HG02973 (cell line): ENCODE measurements at regions not wholly inside any gene's neighbourhood (a gene's known extent, or its start where the extent isn't known, plus 50 kb on each side); places are given as distances from the start of the nearest gene placed in this dataset.

Source experiments
- ATAC-seq: cut with Tn5 transposase; IDR thresholded peaks from one replicate; pipeline ENCODE4 v1.9.1; 2021; ENCODE audit warnings: moderate library complexity; ENCODE audit not compliant: unreplicated experiment

- no peak for ATAC-seq
Observed at GRCh38 chr5:116703941-116704340, 129.3 kb upstream of the SEMA6A start.

- ATAC-seq: no peak
Observed at GRCh38 chr5:116703328-116703727, 128.7 kb upstream of the SEMA6A start.

- ATAC-seq: peak; percentile 59
Observed at GRCh38 chr5:116702776-116703175, 128.2 kb upstream of the SEMA6A start.

- ATAC-seq: no peak
Observed at GRCh38 chr5:116699332-116699731, 124.7 kb upstream of the SEMA6A start.

- ATAC-seq: peak; percentile 95
Observed at GRCh38 chr5:116696366-116696765, 121.7 kb upstream of the SEMA6A start.

DNA sequence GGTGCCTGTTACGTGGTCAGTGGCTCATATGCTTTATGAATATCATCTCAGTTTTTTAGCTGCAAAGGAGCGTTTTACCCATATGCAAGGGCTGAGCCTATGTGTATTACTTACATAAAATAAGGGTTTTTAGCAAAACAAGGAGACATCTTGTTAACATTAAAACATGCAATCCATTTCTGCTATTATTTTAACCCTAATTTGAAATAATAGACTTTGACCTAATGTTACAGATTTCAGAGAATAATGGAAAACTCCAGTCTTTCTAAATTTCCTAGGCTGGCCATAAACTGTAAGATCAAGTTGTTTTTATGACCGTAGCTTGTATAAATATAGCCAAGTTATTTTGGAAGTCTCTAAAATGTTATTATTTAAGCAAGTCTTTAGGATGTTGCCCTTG lies 121.1 kb upstream of the SEMA6A start:
- no peak for ATAC-seq

DNA sequence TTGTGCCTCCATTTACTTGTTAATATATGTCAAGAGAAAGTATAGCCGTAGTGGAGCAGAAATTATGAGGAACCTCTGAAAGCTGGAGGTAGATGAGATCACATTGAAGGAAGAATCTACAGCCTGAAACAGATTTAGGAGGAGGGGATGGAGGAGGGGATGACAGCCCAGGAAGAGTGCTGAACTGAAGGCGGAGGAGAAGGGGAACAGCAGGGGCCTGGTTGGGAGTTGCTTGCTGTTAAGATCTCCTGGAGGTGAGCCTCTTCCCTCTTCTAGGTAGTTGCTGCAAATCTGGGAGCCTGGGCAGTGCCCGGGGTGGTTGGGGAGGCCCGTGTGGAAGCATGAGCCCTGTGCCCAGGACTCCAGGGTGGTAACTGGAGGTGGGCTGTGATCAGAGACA lies 111.8 kb upstream of the SEMA6A start:
- no peak for ATAC-seq

DNA sequence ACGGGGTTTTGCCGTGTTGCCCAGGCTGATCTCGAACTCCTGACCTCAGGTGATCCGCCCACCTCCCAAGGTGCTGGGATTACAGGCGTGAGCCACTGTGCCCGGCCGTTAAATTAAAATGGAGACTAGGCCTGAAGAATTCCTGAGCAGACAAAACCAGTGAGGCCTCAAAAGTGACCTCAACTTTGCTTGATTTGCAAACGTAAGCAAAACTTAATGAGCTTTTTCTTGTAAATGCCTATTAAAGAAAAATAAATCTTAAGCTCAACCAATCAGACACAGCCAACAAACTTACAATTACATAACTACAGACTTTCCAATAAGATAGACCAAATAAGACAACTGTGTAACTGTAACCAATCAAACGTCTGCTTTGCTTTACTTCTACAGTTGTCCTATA lies 111.3 kb upstream of the SEMA6A start:
- ATAC-seq: no peak

- no peak for ATAC-seq
Observed at GRCh38 chr5:116685069-116685468, 110.4 kb upstream of the SEMA6A start.

- peak; percentile 97 for ATAC-seq
Observed at GRCh38 chr5:116681334-116682013, 106.9 kb upstream of the SEMA6A start.

DNA sequence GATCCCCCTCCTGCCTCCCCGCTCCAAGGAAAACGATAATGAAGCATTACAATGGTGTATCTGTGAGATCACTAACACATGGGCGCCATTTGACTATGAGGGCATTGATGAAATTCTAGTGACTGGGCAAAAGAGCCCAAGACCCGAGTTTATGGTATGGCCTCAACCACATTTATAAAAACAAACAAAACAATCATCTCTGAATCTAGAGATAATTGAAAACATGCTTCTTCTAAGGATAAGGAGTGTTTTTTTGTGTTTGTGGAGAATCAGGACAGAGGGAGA lies 100.9 kb upstream of the SEMA6A start:
- ATAC-seq: no peak

GRCh38 chr5:116674881-116675625 lies 100.4 kb upstream of the SEMA6A start:
- ATAC-seq: no peak

DNA sequence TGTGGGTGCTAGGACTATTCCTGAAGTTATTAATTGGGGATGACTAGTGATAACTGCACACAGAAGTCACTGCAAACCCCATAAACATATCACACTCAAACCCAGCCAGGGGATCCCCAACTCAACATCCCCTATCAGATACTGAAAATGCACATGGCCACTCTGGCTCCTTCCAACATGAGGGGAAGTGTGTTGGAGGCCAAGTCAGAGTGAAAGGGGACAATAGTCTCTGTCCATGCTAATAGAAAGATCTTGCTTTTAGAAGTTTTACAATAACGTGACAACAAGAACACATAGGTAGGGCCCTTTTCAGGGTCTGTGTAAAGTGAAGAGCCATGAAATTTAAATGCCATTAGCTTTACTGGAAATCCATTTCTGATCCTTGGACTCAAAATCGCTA lies 98.8 kb upstream of the SEMA6A start:
- ATAC-seq: no peak

- no peak for ATAC-seq
Observed at GRCh38 chr5:116672203-116672602, 97.6 kb upstream of the SEMA6A start.

- peak; percentile 98 for ATAC-seq
Observed at GRCh38 chr5:116671211-116671736, 96.7 kb upstream of the SEMA6A start.

- ATAC-seq: no peak
Observed at GRCh38 chr5:116669261-116670031, 94.8 kb upstream of the SEMA6A start.

- ATAC-seq: no peak
Observed at GRCh38 chr5:116668390-116668789, 93.8 kb upstream of the SEMA6A start.

GRCh38 chr5:116666901-116667300 lies 92.3 kb upstream of the SEMA6A start:
- no peak for ATAC-seq

- no peak for ATAC-seq
Observed at GRCh38 chr5:116664988-116665387, 90.4 kb upstream of the SEMA6A start.

DNA sequence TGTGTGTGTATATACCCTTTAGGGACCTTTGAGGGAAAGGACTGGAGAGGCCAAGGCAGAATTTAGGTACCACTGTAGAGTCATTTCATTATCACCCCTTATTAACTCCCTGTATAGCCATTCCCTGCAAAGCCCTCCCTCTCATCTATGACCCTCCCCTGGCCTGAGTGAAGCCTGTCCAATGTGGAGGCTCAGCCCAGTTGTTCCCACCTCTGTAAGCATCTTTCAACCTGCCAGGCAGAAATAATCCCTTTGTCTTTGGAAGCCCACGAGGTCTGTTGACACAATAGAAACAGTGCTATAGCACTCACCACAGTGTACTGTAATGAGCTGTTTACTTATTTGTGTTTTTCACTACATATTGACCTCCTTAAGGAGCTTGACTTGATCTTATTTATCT lies 88.5 kb upstream of the SEMA6A start:
- no peak for ATAC-seq

DNA sequence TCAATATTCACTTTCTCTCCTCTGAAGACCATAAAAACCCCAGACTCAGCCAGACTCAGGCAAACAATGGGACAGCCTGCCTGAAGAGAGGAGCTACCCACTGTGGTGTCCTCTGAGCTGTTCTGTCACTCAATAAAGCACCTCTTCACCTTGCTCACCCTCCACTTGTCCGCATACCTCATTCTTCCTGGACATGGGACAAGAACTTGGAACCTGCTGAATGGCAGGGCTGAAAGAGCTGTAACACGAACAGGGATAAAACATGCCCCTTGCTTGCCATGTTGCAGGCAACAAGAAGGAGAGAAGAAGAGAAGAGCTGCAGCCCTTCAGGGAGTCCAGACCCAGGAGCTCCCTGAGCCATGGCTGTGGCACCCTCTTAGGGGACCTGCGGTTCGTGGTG lies 86.8 kb upstream of the SEMA6A start:
- ATAC-seq: no peak

- no peak for ATAC-seq
Observed at GRCh38 chr5:116660929-116661328, 86.3 kb upstream of the SEMA6A start.
